Pulmonary artery endothelial cell (primary cell): ENCODE measurements at regions not wholly inside any gene's neighbourhood (a gene's known extent, or its start where the extent isn't known, plus 50 kb on each side); places are given as distances from the start of the nearest gene placed in this dataset.

Source experiments
- DNase-seq: peaks from one replicate; pipeline ENCODE4 v3.0.0-alpha.2; 2011; ENCODE audit warnings: low read depth, low spot score

GRCh38 chr9:95623640-95624039 lies 106.9 kb upstream of the PTCH1 start:
- no peak for DNase-seq

- DNase-seq, result no peak
These were observed 104.0 kb upstream of the PTCH1 start for GRCh38 chr9:95620722-95621121.

GRCh38 chr9:95620314-95620713 lies 103.5 kb upstream of the PTCH1 start:
- DNase-seq, result no peak

GRCh38 chr9:95615246-95615645 lies 98.5 kb upstream of the PTCH1 start:
- no peak for DNase-seq

GRCh38 chr9:95613670-95614069 lies 96.9 kb upstream of the PTCH1 start:
- no peak for DNase-seq

- no peak for DNase-seq
These were observed 94.6 kb upstream of the PTCH1 start for GRCh38 chr9:95611354-95611753.

DNA sequence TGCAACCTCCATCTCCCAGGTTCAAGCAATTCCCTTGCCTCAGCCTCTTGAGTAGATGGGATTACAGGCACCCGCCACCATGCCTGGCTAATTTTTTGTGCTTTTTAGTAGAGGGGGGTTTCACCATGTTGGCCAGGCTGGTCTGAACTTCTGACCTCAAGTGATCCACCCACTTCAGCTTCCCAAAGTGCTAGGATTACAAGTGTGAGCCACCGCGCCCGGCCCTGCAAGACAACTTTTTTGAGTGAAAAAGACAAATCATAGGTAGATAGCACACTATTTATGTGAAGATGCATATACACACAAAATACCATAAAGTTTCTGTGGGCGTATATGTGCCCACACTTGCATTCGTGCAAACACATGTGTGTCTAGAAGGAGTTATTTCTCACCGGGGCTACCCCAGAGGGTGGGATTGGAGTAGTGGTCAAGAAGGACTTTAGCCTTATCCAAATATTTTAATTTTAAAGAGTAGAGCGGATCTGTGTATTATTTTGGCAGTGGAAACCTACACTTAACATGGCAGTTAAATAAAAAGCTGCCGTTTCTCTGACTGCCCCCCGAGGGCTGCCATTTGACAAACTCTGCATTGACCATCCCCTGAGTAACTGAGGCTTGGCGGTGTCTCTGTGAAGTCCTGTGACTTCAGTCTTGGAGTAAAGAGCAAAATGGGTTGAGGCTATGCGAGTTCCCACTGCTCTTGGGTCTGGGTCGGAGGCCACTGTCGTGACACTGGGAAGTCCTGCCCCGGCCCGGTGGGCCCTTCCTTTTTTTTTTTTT lies 93.4 kb upstream of the PTCH1 start:
- no peak for DNase-seq

DNA sequence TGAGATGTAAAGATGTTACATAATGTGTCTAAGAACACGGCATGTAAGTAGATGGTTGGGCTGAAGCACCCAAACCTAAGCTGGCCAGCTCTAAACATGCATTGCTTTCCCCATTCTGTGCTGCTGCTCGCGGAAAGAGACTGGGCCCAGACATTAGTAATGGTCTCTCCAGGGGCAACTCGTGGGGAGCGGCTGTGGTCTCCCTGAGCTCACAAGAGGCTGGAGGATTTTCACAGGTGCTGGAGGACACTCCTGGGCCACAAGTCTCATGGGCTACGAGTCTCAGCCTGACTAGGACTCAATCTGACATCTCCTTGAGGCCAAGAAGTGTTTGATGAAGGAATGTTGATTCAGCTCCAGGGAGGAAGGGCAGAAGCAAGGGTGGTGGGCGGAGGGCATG lies 92.7 kb upstream of the PTCH1 start:
- no peak for DNase-seq

GRCh38 chr9:95608341-95608740 lies 91.6 kb upstream of the PTCH1 start:
- DNase-seq, result no peak

DNA sequence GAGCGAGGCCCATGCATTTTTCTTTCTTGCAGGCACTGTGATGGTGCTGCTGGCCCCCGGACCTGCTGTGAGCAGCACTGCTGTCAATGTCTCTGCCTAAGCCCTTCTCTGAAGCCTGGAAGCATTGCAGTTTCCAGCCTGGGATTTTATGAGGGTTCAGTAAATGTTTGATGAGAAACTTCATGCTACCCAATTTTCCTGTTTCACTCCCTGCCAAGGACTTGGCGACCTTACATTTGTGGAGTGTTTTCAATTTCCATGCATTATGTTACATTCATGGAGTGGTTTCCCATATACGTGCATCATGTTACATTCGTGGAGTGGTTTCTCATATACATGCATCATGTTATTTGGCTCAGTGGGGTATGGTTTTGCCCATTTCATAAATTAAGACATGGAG lies 90.7 kb upstream of the PTCH1 start:
- no peak for DNase-seq

GRCh38 chr9:95606489-95607350 lies 89.9 kb upstream of the PTCH1 start:
- no peak for DNase-seq

DNA sequence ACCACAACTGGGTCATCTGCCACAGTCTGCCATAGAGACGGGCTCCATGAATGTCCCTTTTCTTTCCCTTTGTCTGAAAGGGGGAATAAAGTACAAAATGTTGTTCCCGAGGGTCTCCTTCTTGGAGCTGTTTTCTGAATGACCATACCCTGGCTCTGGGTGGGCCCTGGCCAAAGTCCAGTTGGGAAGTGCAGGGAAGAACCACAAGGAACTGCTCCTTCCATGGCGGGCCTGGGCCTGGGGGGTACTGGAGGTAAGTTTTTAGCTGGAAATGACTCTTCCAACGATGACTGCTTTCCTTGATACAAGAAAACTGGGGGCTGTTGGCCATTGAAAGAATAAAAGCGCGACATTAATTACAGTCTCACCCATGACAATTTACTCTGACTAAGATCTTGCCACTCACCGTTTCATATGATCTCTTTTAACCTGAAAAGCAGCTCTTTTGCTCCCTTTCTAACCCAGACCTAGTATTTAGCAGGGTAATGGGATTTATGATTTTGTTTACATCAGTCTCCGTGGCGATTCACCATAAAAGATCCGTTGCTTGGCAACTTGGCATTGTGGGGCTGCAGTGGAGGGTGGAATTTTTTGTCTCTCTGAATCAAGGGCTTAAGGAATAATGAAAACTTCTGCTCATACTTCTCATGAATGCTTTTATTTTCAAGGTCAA lies 89.2 kb upstream of the PTCH1 start:
- DNase-seq, result no peak

DNA sequence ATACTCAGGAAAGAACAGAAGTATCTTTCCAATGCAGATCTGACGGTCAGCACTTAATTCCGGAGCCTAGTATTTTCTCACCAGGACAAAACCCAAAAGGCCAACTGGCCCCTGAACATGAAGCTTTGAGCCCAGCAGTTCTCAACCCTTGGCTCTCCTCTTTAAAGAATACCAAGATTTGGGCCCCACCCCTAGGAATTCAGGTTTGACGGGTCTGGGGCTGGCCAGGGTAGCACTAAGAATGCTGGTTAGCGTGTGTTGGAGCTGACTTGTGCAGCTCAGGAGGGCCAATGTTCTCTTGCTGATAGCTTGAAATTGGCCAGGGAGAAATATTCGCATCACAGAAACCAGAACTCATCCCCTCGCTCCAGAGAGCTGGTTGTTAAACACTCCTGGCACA lies 88.3 kb upstream of the PTCH1 start:
- no peak for DNase-seq

GRCh38 chr9:95598236-95598635 lies 81.5 kb upstream of the PTCH1 start:
- no peak for DNase-seq

GRCh38 chr9:95595721-95596295 lies 79.0 kb upstream of the PTCH1 start:
- DNase-seq, result no peak

DNA sequence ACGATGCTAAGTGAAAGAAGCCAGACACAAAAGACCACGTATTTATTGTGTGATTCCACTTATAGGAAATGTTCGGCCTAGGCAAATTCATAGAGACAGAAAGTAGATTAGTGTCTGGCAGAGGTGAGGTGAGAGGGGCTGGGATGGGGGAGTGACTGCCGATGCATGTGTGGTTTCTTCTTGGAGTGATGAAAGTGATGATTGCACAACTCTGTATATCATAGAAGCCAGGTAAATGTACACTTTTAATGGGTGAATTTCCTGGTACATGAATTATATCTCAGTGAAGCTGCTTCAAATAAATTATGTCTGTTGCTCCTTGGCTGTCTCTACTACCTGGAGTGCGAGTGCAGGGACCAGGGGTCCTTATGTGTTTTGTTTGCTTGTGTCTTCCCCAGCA lies 76.2 kb upstream of the PTCH1 start:
- no peak for DNase-seq

- no peak for DNase-seq
These were observed 72.2 kb upstream of the PTCH1 start for GRCh38 chr9:95588724-95589588.

DNA sequence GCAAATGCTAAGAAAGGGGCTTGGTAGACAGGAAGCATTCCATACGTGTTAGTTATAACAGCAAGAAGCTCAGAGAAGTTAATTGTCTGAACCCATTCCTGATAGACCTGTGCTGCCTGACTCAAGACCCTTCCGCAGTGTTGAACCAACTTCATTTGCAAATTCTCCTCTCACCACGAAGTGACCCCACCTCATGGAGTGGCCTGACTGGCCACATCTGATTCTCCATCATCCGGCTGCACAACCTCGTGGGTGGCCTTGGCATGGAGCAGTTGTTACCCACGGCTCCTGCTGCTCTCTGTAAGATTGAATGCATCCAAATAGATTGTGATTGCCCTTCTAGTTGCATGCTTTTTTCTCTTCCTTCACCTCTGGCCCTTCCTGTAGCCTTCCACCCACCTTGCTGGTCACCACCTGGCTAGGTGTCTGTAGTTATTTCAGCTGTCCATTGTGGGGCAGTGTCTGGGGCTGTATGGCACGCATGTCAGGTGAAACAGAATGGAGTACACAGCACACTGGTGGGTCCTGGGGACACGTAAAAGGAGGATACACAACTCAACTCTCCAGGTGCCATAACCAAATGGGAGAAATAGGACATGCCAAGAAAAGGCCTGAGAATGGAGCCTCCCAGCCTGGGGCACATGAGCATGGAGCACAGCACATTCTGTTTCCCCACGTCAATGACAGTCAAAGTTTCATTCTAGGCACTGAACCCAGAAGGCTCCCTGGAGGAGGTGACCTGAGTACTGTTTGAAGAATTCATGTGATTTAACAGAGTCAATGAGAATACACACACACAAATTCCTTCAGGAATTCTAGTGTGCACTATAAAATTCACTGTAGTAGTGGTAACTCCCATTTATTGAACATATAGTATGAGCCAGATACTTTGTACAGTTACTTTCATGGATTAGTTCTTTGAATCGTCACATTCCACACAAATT lies 70.5 kb upstream of the PTCH1 start:
- DNase-seq, result no peak

GRCh38 chr9:95586326-95586725 lies 69.6 kb upstream of the PTCH1 start:
- no peak for DNase-seq

GRCh38 chr9:95585824-95586223 lies 69.1 kb upstream of the PTCH1 start:
- DNase-seq, result no peak
